IMR-90 (cell line): ENCODE measurements at regions not wholly inside any gene's neighbourhood (a gene's known extent, or its start where the extent isn't known, plus 50 kb on each side); places are given as distances from the start of the nearest gene placed in this dataset.

Experiments
- ATAC-seq: fragments of 200-7000 bp; cut with Tn5 transposase; 2 replicates; pipeline ENCODE4 v1.9.1; 2020; ENCODE audit warnings: low read depth, mild to moderate bottlenecking, moderate library complexity
- BruUV-seq: library from RNA; stranded (reverse); fragments of 400-500 nt; replicated peaks from 2 replicates; lab custom pipeline; 2021; lab: Mats Ljungman, UMichigan
- CTCF ChIA-PET: fragments of 300-600 bp; formaldehyde crosslinking; extraction: SDS; loops from one replicate; lab custom pipeline; 2021; ENCODE audit warnings: antibody characterized with exemption; lab: Yijun Ruan, JAX
- POLR2A ChIA-PET: fragments of 300-600 bp; sonication (Branson Sonifier 250); formaldehyde crosslinking; loops from one replicate; lab custom pipeline; 2022; ENCODE audit warnings: antibody characterized with exemption; ENCODE audit not compliant: unreplicated experiment; lab: Charles Lee
- DNase-seq: peaks from one replicate; pipeline ENCODE4 v3.0.0; 2013
- H2AFZ ChIP-seq: replicated peaks from 2 replicates; pipeline ENCODE3; 2013; ENCODE audit warnings: low read length, mild to moderate bottlenecking; ENCODE audit not compliant: poor library complexity
- H2AK5ac ChIP-seq: 2 replicates; pipeline ENCODE4 v1.6.1; 2013; ENCODE audit warnings: low read depth, low read length, inconsistent platforms
- H2AK9ac ChIP-seq: replicated peaks from 2 replicates; pipeline ENCODE3; 2013; ENCODE audit warnings: mild to moderate bottlenecking, low read depth, low read length, moderate library complexity; ENCODE audit not compliant: poor library complexity
- H2BK120ac ChIP-seq: 2 replicates; pipeline ENCODE4 v1.6.1; 2013; ENCODE audit warnings: low read depth, low read length, inconsistent platforms
- H2BK15ac ChIP-seq: 3 replicates; pipeline ENCODE4 v1.6.1; 2013; ENCODE audit warnings: low read depth, low read length, inconsistent platforms
- H2BK20ac ChIP-seq: 2 replicates; pipeline ENCODE4 v1.6.1; 2013; ENCODE audit warnings: low read depth, mild to moderate bottlenecking, inconsistent platforms, low read length, moderate library complexity
- H2BK5ac ChIP-seq: 2 replicates; pipeline ENCODE4 v1.6.1; 2013; ENCODE audit warnings: mild to moderate bottlenecking, low read depth, low read length, inconsistent platforms; ENCODE audit not compliant: poor library complexity, severe bottlenecking
- H3K14ac ChIP-seq: replicated peaks from 2 replicates; pipeline ENCODE4 v1.6.1; 2013; ENCODE audit warnings: low read depth, low read length, inconsistent platforms
- H3K18ac ChIP-seq: 2 replicates; pipeline ENCODE4 v1.6.1; 2013; ENCODE audit warnings: low read depth, low read length, control low read depth
- H3K23ac ChIP-seq: 2 replicates; pipeline ENCODE4 v1.6.1; 2013; ENCODE audit warnings: low read depth, low read length, inconsistent platforms
- H3K27ac ChIP-seq: 2 replicates; pipeline ENCODE4 v1.5.1; 2013; ENCODE audit warnings: mild to moderate bottlenecking, control low read depth, low read length; ENCODE audit not compliant: insufficient read depth
- H3K27me3 ChIP-seq: 2 replicates; pipeline ENCODE4 v1.6.1; 2013; ENCODE audit warnings: low read length; ENCODE audit not compliant: control insufficient read depth, insufficient read depth
- H3K36me3 ChIP-seq: 2 replicates; pipeline ENCODE4 v1.6.1; 2013; ENCODE audit warnings: low read length, mixed read lengths; ENCODE audit not compliant: control insufficient read depth, insufficient read depth
- H3K4ac ChIP-seq: 2 replicates; pipeline ENCODE4 v1.6.1; 2013; ENCODE audit warnings: low read depth, low read length, inconsistent platforms
- H3K4me1 ChIP-seq: 2 replicates; pipeline ENCODE4 v1.6.1; 2013; ENCODE audit warnings: low read length, mixed read lengths; ENCODE audit not compliant: control insufficient read depth, insufficient read depth
- H3K4me2 ChIP-seq: 2 replicates; pipeline ENCODE4 v1.6.1; 2013; ENCODE audit warnings: low read depth, mild to moderate bottlenecking, control low read depth, low read length, moderate library complexity
- H3K4me3 ChIP-seq: 2 replicates; pipeline ENCODE4 v1.5.1; 2013; ENCODE audit warnings: low read depth, mild to moderate bottlenecking, control low read depth, low read length, moderate library complexity; ENCODE audit not compliant: insufficient read depth
- H3K56ac ChIP-seq: 2 replicates; pipeline ENCODE4 v1.6.1; 2013; ENCODE audit warnings: low read length, inconsistent platforms; ENCODE audit not compliant: insufficient read depth; ENCODE audit errors: extremely low read depth
- H3K79me1 ChIP-seq, 2 experiments: 2 replicates each; pipeline ENCODE4 v1.6.1; 2013; ENCODE audit warnings: low read length in 2 of 2, inconsistent platforms in 1 of 2, low read depth in 1 of 2
- H3K9ac ChIP-seq: 2 replicates; pipeline ENCODE4 v1.6.1; 2013; ENCODE audit warnings: low read depth, low read length, control low read depth
- H3K9me1 ChIP-seq: 2 replicates; pipeline ENCODE4 v1.6.1; 2013; ENCODE audit warnings: low read length, inconsistent platforms; ENCODE audit not compliant: insufficient read depth
- H3K9me3 ChIP-seq: 2 replicates; pipeline ENCODE4 v1.6.1; 2013; ENCODE audit warnings: low read length; ENCODE audit not compliant: control insufficient read depth, insufficient read depth
- H4K20me1 ChIP-seq: 2 replicates; pipeline ENCODE4 v1.6.1; 2013; ENCODE audit warnings: low read length, inconsistent platforms; ENCODE audit not compliant: insufficient read depth
- H4K5ac ChIP-seq: 2 replicates; pipeline ENCODE4 v1.6.1; 2013; ENCODE audit warnings: mild to moderate bottlenecking, low read depth, low read length, control low read depth
- H4K8ac ChIP-seq, 2 experiments: 2 replicates each; pipeline ENCODE4 v1.6.1; 2013; ENCODE audit warnings: low read depth in 2 of 2, low read length in 2 of 2, control low read depth in 1 of 2, inconsistent platforms in 1 of 2
- H4K91ac ChIP-seq: 2 replicates; pipeline ENCODE4 v1.6.1; 2013; ENCODE audit warnings: low read depth, low read length, inconsistent platforms; ENCODE audit not compliant: insufficient read depth
- BHLHE40 ChIP-seq: fragments of 150-350 bp; IDR thresholded peaks from 2 replicates; pipeline ENCODE4 v1.6.1; 2016; ENCODE audit warnings: mild to moderate bottlenecking, low read depth, low read length
- CEBPB ChIP-seq: IDR thresholded peaks from 2 replicates; pipeline ENCODE4 v1.6.1; 2012; ENCODE audit warnings: low read depth, low read length, improper control_type of control experiment
- CHD1 ChIP-seq: IDR thresholded peaks from 2 replicates; pipeline ENCODE4 v1.6.1; 2012; ENCODE audit warnings: low read depth, low read length, improper control_type of control experiment
- ELK1 ChIP-seq: fragments of 150-350 bp; IDR thresholded peaks from 2 replicates; pipeline ENCODE4 v1.6.1; 2016; ENCODE audit warnings: low read depth, mild to moderate bottlenecking, low read length, moderate library complexity, borderline replicate concordance
- MAFK ChIP-seq: IDR thresholded peaks from 2 replicates; pipeline ENCODE4 v1.6.1; 2012; ENCODE audit warnings: low read depth, low read length, improper control_type of control experiment
- MAZ ChIP-seq: IDR thresholded peaks from 2 replicates; pipeline ENCODE4 v1.6.1; 2012; ENCODE audit warnings: low read depth, mild to moderate bottlenecking, low read length, improper control_type of control experiment, moderate library complexity, borderline replicate concordance
- NFE2L2 ChIP-seq: fragments of 150-350 bp; IDR thresholded peaks from 2 replicates; pipeline ENCODE4 v1.6.1; 2016; ENCODE audit warnings: low read depth, mild to moderate bottlenecking, low read length
- POLR2A ChIP-seq: IDR thresholded peaks from 2 replicates; pipeline ENCODE4 v1.6.1; 2012; ENCODE audit warnings: mild to moderate bottlenecking, low read depth, low read length
- RAD21 ChIP-seq: IDR thresholded peaks from 2 replicates; pipeline ENCODE4 v1.6.1; 2012; ENCODE audit warnings: low read length, improper control_type of control experiment
- RFX5 ChIP-seq: IDR thresholded peaks from 2 replicates; pipeline ENCODE4 v1.8.0; 2012; ENCODE audit warnings: low read depth, mild to moderate bottlenecking, low read length, moderate library complexity
- SMC3 ChIP-seq: fragments of 150-350 bp; IDR thresholded peaks from 2 replicates; pipeline ENCODE4 v1.6.1; 2016; ENCODE audit warnings: low read depth, mild to moderate bottlenecking, antibody characterized with exemption, low read length, moderate library complexity
- WGBS, 2 experiments: methylation state at CpG; one replicate each; pipeline versions ENCODE4 v1.1.5 to v1.1.7; 2013; ENCODE audit warnings: missing lambda C conversion rate in 2 of 2; ENCODE audit not compliant: insufficient read length in 1 of 2; ENCODE audit errors: extremely low coverage in 2 of 2; 5-methylcytosine and 5-hydroxymethylcytosine counted together
- dilution Hi-C: fragments of 300-500 bp; cut with HindIII; formaldehyde crosslinking; loops from one replicate; pipeline ENCODE4 v1.14.3; 2018; ENCODE audit warnings: low sequenced_read_pairs; ENCODE audit not compliant: unreplicated experiment
- in situ Hi-C: fragments of 300-500 bp; cut with MboI; formaldehyde crosslinking; loops from 3 replicates; pipeline ENCODE4 v1.14.3; 2019; ENCODE audit warnings: low sequenced_read_pairs, inconsistent platforms, mixed read lengths
- intact Hi-C: fragments of 100-400 bp; cut with micrococcal nuclease; formaldehyde crosslinking; loops from 2 replicates; pipeline ENCODE4 v1.10.0; 2022
- TF ChIP-seq, protein P1 (sequence below): fragments of 150-350 bp; IDR thresholded peaks from 2 replicates; pipeline ENCODE4 v1.6.1; 2017; ENCODE audit warnings: mild to moderate bottlenecking, antibody characterized with exemption, low read length, low read depth
- TF ChIP-seq, protein P2 (sequence below): conservative IDR thresholded peaks from 2 replicates; pipeline ENCODE4 v1.5.1; 2012; ENCODE audit warnings: mild to moderate bottlenecking, low read depth, low read length, improper control_type of control experiment

GRCh38 chr4:24364852-24365251, 219.5 kb downstream of the DHX15 start:
- Histone ChIP-seq H3K4ac (no peak overlapping the region), H2BK15ac (no peak overlapping the region), H2BK120ac (no peak overlapping the region), H3K4me3 (no peak overlapping the region), H3K9me3 (no peaks in the 10 kb centered on the region), H3K36me3 (no peaks in the 10 kb centered on the region), H4K20me1 (no peaks in the 10 kb centered on the region), H4K5ac (no peak overlapping the region), H3K23ac (no peak overlapping the region), H3K56ac (no peak overlapping the region), H2AK9ac (no peak overlapping the region), H3K27me3 (no peaks in the 10 kb centered on the region; the same call in 1 of the 2 replicates), H3K9ac (no peak overlapping the region), H2AK5ac (no peak overlapping the region), H3K4me1 (no peaks in the 10 kb centered on the region), H2BK5ac (no peak overlapping the region), H2BK20ac (no peak overlapping the region), H3K27ac (no peak overlapping the region), H4K91ac (no peak overlapping the region), H3K14ac (no peak overlapping the region), H3K18ac (no peak overlapping the region), H3K9me1 (no peaks in the 10 kb centered on the region), H3K79me1 (no peaks in the 10 kb centered on the region), H3K4me2 (no peak overlapping the region), H2AFZ (no peak overlapping the region), H4K8ac (no peak overlapping the region)
- no peak for TF ChIP-seq MAFK
- no peak for TF ChIP-seq RAD21
- TF ChIP-seq SMC3 = no peak
- no peak for TF ChIP-seq POLR2A
- no peak for TF ChIP-seq ELK1
- TF ChIP-seq, protein P1, sequence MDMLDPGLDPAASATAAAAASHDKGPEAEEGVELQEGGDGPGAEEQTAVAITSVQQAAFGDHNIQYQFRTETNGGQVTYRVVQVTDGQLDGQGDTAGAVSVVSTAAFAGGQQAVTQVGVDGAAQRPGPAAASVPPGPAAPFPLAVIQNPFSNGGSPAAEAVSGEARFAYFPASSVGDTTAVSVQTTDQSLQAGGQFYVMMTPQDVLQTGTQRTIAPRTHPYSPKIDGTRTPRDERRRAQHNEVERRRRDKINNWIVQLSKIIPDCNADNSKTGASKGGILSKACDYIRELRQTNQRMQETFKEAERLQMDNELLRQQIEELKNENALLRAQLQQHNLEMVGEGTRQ = no peak
- no peak for TF ChIP-seq RFX5
- TF ChIP-seq MAZ = no peak
- no peak for TF ChIP-seq NFE2L2
- no peak for TF ChIP-seq CHD1
- no peak for TF ChIP-seq BHLHE40
- no peak for TF ChIP-seq CEBPB
- TF ChIP-seq, protein P2, sequence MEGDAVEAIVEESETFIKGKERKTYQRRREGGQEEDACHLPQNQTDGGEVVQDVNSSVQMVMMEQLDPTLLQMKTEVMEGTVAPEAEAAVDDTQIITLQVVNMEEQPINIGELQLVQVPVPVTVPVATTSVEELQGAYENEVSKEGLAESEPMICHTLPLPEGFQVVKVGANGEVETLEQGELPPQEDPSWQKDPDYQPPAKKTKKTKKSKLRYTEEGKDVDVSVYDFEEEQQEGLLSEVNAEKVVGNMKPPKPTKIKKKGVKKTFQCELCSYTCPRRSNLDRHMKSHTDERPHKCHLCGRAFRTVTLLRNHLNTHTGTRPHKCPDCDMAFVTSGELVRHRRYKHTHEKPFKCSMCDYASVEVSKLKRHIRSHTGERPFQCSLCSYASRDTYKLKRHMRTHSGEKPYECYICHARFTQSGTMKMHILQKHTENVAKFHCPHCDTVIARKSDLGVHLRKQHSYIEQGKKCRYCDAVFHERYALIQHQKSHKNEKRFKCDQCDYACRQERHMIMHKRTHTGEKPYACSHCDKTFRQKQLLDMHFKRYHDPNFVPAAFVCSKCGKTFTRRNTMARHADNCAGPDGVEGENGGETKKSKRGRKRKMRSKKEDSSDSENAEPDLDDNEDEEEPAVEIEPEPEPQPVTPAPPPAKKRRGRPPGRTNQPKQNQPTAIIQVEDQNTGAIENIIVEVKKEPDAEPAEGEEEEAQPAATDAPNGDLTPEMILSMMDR = no peak
- intact Hi-C loops (no loop called here), in situ Hi-C loops (no loop called here), dilution Hi-C loops (no loop called here)
- POLR2A ChIA-PET = no interaction called here
- no peak for ATAC-seq
- no TSS peak for BruUV-seq
- DNase-seq = no peak
- WGBS, 2 experiments = no CpG with 5 or more reads among the region's 3 CpGs
- CTCF ChIA-PET = no interaction called here
